ENCODE measurements at regions not wholly inside any gene's neighbourhood (a gene's known extent, or its start where the extent isn't known, plus 50 kb on each side); places are given as distances from the start of the nearest gene placed in this dataset.

- no peak overlapping the region for H2AK5ac ChIP-seq (ENCODE audit: low read depth, low read length)
- no peak overlapping the region for H3K23ac ChIP-seq (ENCODE audit: insufficient read length)
- no peaks in the 10 kb centered on the region for H3K79me1 ChIP-seq (ENCODE audit: low read depth, low read length)
- H4K91ac ChIP-seq (replicated peaks; ENCODE audit: insufficient read length, low read length): no peak overlapping the region
- H2BK120ac ChIP-seq (replicated peaks; ENCODE audit: low read depth, low read length): no peak overlapping the region
- H3K4me2 ChIP-seq (ENCODE audit: insufficient read depth in 1 of 2, low read depth in 2 of 2, low read length in 2 of 2): no peak overlapping the region
- no peak overlapping the region for H2BK15ac ChIP-seq (ENCODE audit: low read length)
- H3K36me3 ChIP-seq (ENCODE audit: control insufficient read depth in 2 of 4, insufficient read depth in 4 of 4, low read length in 3 of 4): no peaks in the 10 kb centered on the region
- no peak overlapping the region for H2BK12ac ChIP-seq (ENCODE audit: low read depth, low read length)
- no peak overlapping the region for H2BK20ac ChIP-seq (ENCODE audit: low read length)
- H4K8ac ChIP-seq (ENCODE audit: extremely low read depth, insufficient read depth, low read length): no peak overlapping the region
- H3K4me3 ChIP-seq (ENCODE audit: extremely low read depth in 1 of 4, insufficient read depth in 2 of 4, low read depth in 3 of 4, low read length in 4 of 4): no peak overlapping the region
- no peak overlapping the region for H3K14ac ChIP-seq (ENCODE audit: insufficient read length)
- no peak overlapping the region for H2AFZ ChIP-seq (ENCODE audit: low read length)
- no peaks in the 10 kb centered on the region for H3K23me2 ChIP-seq (ENCODE audit: low read depth, low read length)
- no peaks in the 10 kb centered on the region for H3K79me2 ChIP-seq (ENCODE audit: control insufficient read depth in 1 of 2, insufficient read depth in 2 of 2, low read length in 2 of 2)
- H3K4ac ChIP-seq (replicated peaks; ENCODE audit: insufficient read length, low read depth, low read length): no peak overlapping the region
- H4K20me1 ChIP-seq (replicated peaks in 1 of 2; ENCODE audit: control insufficient read depth in 1 of 2, insufficient read depth in 2 of 2, low read length in 2 of 2): no peaks in the 10 kb centered on the region
- H4K5ac ChIP-seq (ENCODE audit: insufficient read length, low read depth, low read length): no peak overlapping the region
- CTCF ChIA-PET (ENCODE audit: partially characterized antibody): interaction anchor here (1.2 to 2.0 kb wide), 2 partner anchors 41 to 518 kb away, joined by 3 to 5 read pairs; no protein-coding TSS in a partner anchor
- no peak overlapping the region for H2BK5ac ChIP-seq (ENCODE audit: low read depth, low read length)
- no peaks in the 10 kb centered on the region for H3K27me3 ChIP-seq (replicated peaks in 1 of 4; ENCODE audit: control insufficient read depth in 3 of 4, extremely low read depth in 1 of 4, insufficient read depth in 3 of 4, low read length in 3 of 4)
- DNase-seq (ENCODE audit: low read depth in 1 of 2, low spot score in 2 of 2) (no peak), FAIRE-seq (no peak)
- no peaks in the 10 kb centered on the region for H3K4me1 ChIP-seq (replicated peaks in 1 of 4; ENCODE audit: control insufficient read depth in 3 of 4, insufficient read depth in 4 of 4, low read length in 3 of 4)
- WGBS, 2 experiments (ENCODE audit: extremely low coverage in 1 of 2, insufficient coverage in 1 of 2, insufficient read length in 1 of 2, insufficient replicate concordance in 2 of 2, low coverage in 1 of 2, low lambda C conversion rate in 2 of 2, missing lambda C conversion rate in 1 of 2): 94% methylated on average over 4 of the region's 4 CpGs; no CpG with 5 or more reads in 1 of the 2 experiments
- no peak overlapping the region for H3K18ac ChIP-seq (ENCODE audit: extremely low read depth, low read length)
- H3K27ac ChIP-seq (ENCODE audit: low read depth, low read length): no peak overlapping the region
- no peak overlapping the region for H3K56ac ChIP-seq (replicated peaks; ENCODE audit: insufficient read length, low read depth, low read length)
- no peak overlapping the region for H3K9ac ChIP-seq (replicated peaks in 1 of 4; ENCODE audit: extremely low read depth in 1 of 4, low read depth in 3 of 4, low read length in 3 of 4)
- POLR2A ChIA-PET (ENCODE audit: partially characterized antibody): no interaction called here
- TF ChIP-seq BACH1 (IDR thresholded peaks at IDR 0.05; ENCODE audit: low read length): no peak
- H3K9me3 ChIP-seq (ENCODE audit: insufficient read depth in 2 of 2, low read depth in 1 of 2, low read length in 1 of 2): no peaks in the 10 kb centered on the region
Measured at GRCh38 chr2:12890066-12890465, 173.3 kb downstream of the TRIB2 start.

All from H1 (cell line).